ENCODE measurements at regions not wholly inside any gene's neighbourhood (a gene's known extent, or its start where the extent isn't known, plus 50 kb on each side); places are given as distances from the start of the nearest gene placed in this dataset.

GRCh38 chr6:119552021-119552420 is 202.5 kb upstream of the MAN1A1 start:
- no peaks in the 10 kb centered on the region for H3K4me1 ChIP-seq
- no peak for DNase-seq (ENCODE audit: low spot score in 2 of 2)
- H3K36me3 ChIP-seq: no peaks in the 10 kb centered on the region
- no peak overlapping the region for H3K4me3 ChIP-seq
- intact Hi-C loops (cut with DNase I): no loop called here
- H3K27ac ChIP-seq: no peak overlapping the region
- no peaks in the 10 kb centered on the region for H3K27me3 ChIP-seq
- H3K9me3 ChIP-seq: no peaks in the 10 kb centered on the region
- TF ChIP-seq, protein P1, sequence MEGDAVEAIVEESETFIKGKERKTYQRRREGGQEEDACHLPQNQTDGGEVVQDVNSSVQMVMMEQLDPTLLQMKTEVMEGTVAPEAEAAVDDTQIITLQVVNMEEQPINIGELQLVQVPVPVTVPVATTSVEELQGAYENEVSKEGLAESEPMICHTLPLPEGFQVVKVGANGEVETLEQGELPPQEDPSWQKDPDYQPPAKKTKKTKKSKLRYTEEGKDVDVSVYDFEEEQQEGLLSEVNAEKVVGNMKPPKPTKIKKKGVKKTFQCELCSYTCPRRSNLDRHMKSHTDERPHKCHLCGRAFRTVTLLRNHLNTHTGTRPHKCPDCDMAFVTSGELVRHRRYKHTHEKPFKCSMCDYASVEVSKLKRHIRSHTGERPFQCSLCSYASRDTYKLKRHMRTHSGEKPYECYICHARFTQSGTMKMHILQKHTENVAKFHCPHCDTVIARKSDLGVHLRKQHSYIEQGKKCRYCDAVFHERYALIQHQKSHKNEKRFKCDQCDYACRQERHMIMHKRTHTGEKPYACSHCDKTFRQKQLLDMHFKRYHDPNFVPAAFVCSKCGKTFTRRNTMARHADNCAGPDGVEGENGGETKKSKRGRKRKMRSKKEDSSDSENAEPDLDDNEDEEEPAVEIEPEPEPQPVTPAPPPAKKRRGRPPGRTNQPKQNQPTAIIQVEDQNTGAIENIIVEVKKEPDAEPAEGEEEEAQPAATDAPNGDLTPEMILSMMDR (IDR thresholded peaks at IDR 0.05): no peak

DNA sequence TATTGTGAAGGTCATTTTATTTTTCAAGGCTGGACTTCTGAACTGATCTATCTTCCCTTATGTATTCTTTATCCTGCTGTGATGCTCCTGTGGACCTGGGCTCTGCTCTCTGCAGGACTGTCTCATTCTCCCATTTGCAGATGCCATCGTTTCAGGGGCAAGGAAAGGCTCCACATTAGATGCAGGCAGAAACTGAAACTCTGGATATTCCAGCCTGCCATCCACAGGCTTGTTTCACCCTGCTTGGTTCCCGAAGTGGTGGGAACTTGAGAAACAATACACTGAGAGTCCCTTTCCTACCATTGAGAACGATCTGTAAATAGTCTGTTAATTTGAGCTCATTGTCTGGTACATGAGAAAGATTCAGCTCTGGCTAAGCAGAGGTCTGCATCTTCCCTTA is 197.5 kb upstream of the MAN1A1 start:
- TF ChIP-seq, protein P1 (IDR thresholded peaks at IDR 0.05): no peak
- intact Hi-C loops (cut with DNase I): no loop called here

GRCh38 chr6:119545245-119545644 is 195.7 kb upstream of the MAN1A1 start:
- H3K27ac ChIP-seq: no peak overlapping the region
- intact Hi-C loops (cut with DNase I): no loop called here
- H3K36me3 ChIP-seq: no peaks in the 10 kb centered on the region
- no peaks in the 10 kb centered on the region for H3K4me1 ChIP-seq
- H3K27me3 ChIP-seq: no peaks in the 10 kb centered on the region
- no peak for DNase-seq (ENCODE audit: low spot score in 2 of 2)
- no peak overlapping the region for H3K4me3 ChIP-seq
- TF ChIP-seq, protein P1 (IDR thresholded peaks at IDR 0.05): no peak
- no peaks in the 10 kb centered on the region for H3K9me3 ChIP-seq

More for the DNA sequence above, 197.5 kb upstream of the MAN1A1 start:
- H3K36me3 ChIP-seq: no peaks in the 10 kb centered on the region
- DNase-seq (ENCODE audit: low spot score in 2 of 2): no peak
- no peaks in the 10 kb centered on the region for H3K4me1 ChIP-seq
- no peak overlapping the region for H3K27ac ChIP-seq
- H3K4me3 ChIP-seq: no peak overlapping the region
- no peaks in the 10 kb centered on the region for H3K9me3 ChIP-seq
- H3K27me3 ChIP-seq: no peaks in the 10 kb centered on the region

- H3K9me3 ChIP-seq: no peaks in the 10 kb centered on the region
- TF ChIP-seq, protein P1 (IDR thresholded peaks at IDR 0.05): no peak
- H3K4me1 ChIP-seq: no peaks in the 10 kb centered on the region
- no peak overlapping the region for H3K27ac ChIP-seq
- DNase-seq (ENCODE audit: low spot score in 2 of 2): no peak
- intact Hi-C loops (cut with DNase I): no loop called here
- no peaks in the 10 kb centered on the region for H3K27me3 ChIP-seq
- no peaks in the 10 kb centered on the region for H3K36me3 ChIP-seq
- H3K4me3 ChIP-seq: no peak overlapping the region
Measured at GRCh38 chr6:119544325-119545175, 195.0 kb upstream of the MAN1A1 start.

- no peaks in the 10 kb centered on the region for H3K27me3 ChIP-seq
- H3K9me3 ChIP-seq: no peaks in the 10 kb centered on the region
- no peaks in the 10 kb centered on the region for H3K4me1 ChIP-seq
- intact Hi-C loops (cut with DNase I): no loop called here
- no peaks in the 10 kb centered on the region for H3K36me3 ChIP-seq
- H3K4me3 ChIP-seq: no peak overlapping the region
- TF ChIP-seq, protein P1 (IDR thresholded peaks at IDR 0.05): no peak
- no peak overlapping the region for H3K27ac ChIP-seq
- no peak for DNase-seq (ENCODE audit: low spot score in 2 of 2)
Measured at GRCh38 chr6:119543332-119543731, 193.8 kb upstream of the MAN1A1 start.

Data from ascending aorta (tissue), 2 donors.